Upper lobe of left lung (tissue), 6 donors: ENCODE measurements at regions not wholly inside any gene's neighbourhood (a gene's known extent, or its start where the extent isn't known, plus 50 kb on each side); places are given as distances from the start of the nearest gene placed in this dataset.

Source experiments
- ATAC-seq, 2 donors: fragments of 200-7000 bp; cut with Tn5 transposase; one replicate each; pipeline ENCODE4 v1.9.1; 2022; ENCODE audit warnings: mild to moderate bottlenecking in 2 of 2, moderate library complexity in 2 of 2; ENCODE audit not compliant: low FRiP score in 2 of 2
- DNase-seq, 2 donors: peaks; one replicate each; pipeline ENCODE4 v3.0.0-alpha.2; 2019 to 2020
- H3K27ac ChIP-seq, 4 donors: fragments of 200-600 bp; sonication (generic); one replicate each; pipeline ENCODE4 v1.5.1; 2016 to 2019
- H3K27me3 ChIP-seq, 4 donors: fragments of 200-600 bp; sonication (generic); one replicate each; pipeline ENCODE4 v1.5.1; 2017 to 2019
- H3K36me3 ChIP-seq, 4 donors: fragments of 200-600 bp; sonication (generic); one replicate each; pipeline ENCODE4 v1.5.1; 2016 to 2019
- H3K4me1 ChIP-seq, 4 donors: fragments of 200-600 bp; sonication (generic); one replicate each; pipeline ENCODE4 v1.5.1; 2018 to 2019
- H3K4me3 ChIP-seq, 4 donors: fragments of 200-600 bp; sonication (generic); one replicate each; pipeline ENCODE4 v1.5.1; 2017 to 2019; ENCODE audit warnings: mild to moderate bottlenecking in 2 of 4, moderate library complexity in 1 of 4
- H3K9me3 ChIP-seq, 4 donors: fragments of 200-600 bp; sonication (generic); one replicate each; pipeline ENCODE4 v1.5.1; 2018 to 2019
- CTCF ChIP-seq, 6 experiments: fragments of 450-650 bp in 4 of 6; fragments of 200-600 bp in 2 of 6; sonication (generic) in 2 of 6; IDR thresholded peaks; one replicate each; pipeline ENCODE4 v1.5.1; 2016 to 2019; ENCODE audit warnings: antibody characterized with exemption in 6 of 6
- EP300 ChIP-seq, 4 donors: sonication (generic); formaldehyde crosslinking; IDR thresholded peaks; one replicate each; pipeline ENCODE4 v1.5.1; 2017; ENCODE audit warnings: antibody characterized with exemption in 4 of 4, control low read depth in 2 of 4
- POLR2A ChIP-seq, 4 donors: fragments of 450-650 bp; IDR thresholded peaks; one replicate each; pipeline ENCODE4 v1.5.1; 2016 to 2017; ENCODE audit warnings: antibody characterized with exemption in 4 of 4, mild to moderate bottlenecking in 2 of 4
- POLR2AphosphoS5 ChIP-seq, 2 donors: sonication (generic); formaldehyde crosslinking; IDR thresholded peaks; one replicate each; pipeline ENCODE4 v1.5.1; 2017; ENCODE audit warnings: antibody characterized with exemption in 2 of 2
- WGBS, 2 donors: methylation state at CpG; one replicate each; pipeline ENCODE4 v1.1.5; 2017 to 2018; 5-methylcytosine and 5-hydroxymethylcytosine counted together
- donor health status: DM: no; HTN: no; CAD: no; lungs with moderate emphysema.
- donor health status: DM: no; HTN: yes; CAD: no; lungs with severe emphysema.

- WGBS, 2 donors: 65 to 72% methylated on average over 13 of the region's 13 CpGs
- no peaks in the 10 kb centered on the region for H3K36me3 ChIP-seq
- no peaks in the 10 kb centered on the region for H3K9me3 ChIP-seq
- no peak overlapping the region for H3K27ac ChIP-seq
- TF ChIP-seq POLR2AphosphoS5 (IDR thresholded peaks at IDR 0.05) (no peak), CTCF (IDR thresholded peaks at IDR 0.05) (no peak), EP300 (IDR thresholded peaks at IDR 0.05) (no peak), POLR2A (IDR thresholded peaks at IDR 0.05) (no peak)
- H3K4me3 ChIP-seq: no peak overlapping the region
- ATAC-seq (no peak), DNase-seq (no peak)
- no peaks in the 10 kb centered on the region for H3K4me1 ChIP-seq
- H3K27me3 ChIP-seq: no peaks in the 10 kb centered on the region
Measured at GRCh38 chr17:79314617-79315357, 240.2 kb downstream of the ENGASE start.

- TF ChIP-seq CTCF (IDR thresholded peaks at IDR 0.05) (no peak), POLR2A (IDR thresholded peaks at IDR 0.05) (no peak), EP300 (IDR thresholded peaks at IDR 0.05) (no peak), POLR2AphosphoS5 (IDR thresholded peaks at IDR 0.05) (no peak)
- H3K36me3 ChIP-seq: no peaks in the 10 kb centered on the region
- 85 to 89% methylated on average over 4 of the region's 4 CpGs for WGBS, 2 donors
- DNase-seq (no peak), ATAC-seq (no peak)
- no peaks in the 10 kb centered on the region for H3K9me3 ChIP-seq
- H3K4me3 ChIP-seq: no peak overlapping the region
- H3K27ac ChIP-seq: no peak overlapping the region
- peaks cover 0 to 9% (median 2%) of the 10 kb centered on the region in 4 donors for H3K4me1 ChIP-seq
- no peaks in the 10 kb centered on the region for H3K27me3 ChIP-seq
Measured at GRCh38 chr17:79311373-79311772, 236.7 kb downstream of the ENGASE start.

- H3K4me1 ChIP-seq: peaks cover 0 to 14% (median 5%) of the 10 kb centered on the region in 4 donors
- TF ChIP-seq POLR2AphosphoS5 (IDR thresholded peaks at IDR 0.05): no peak
- TF ChIP-seq EP300 (IDR thresholded peaks at IDR 0.05): no peak
- no peak for TF ChIP-seq CTCF (IDR thresholded peaks at IDR 0.05)
- no peak for TF ChIP-seq POLR2A (IDR thresholded peaks at IDR 0.05)
- DNase-seq: peak; percentile 39 to 73
- H3K9me3 ChIP-seq: no peaks in the 10 kb centered on the region
- H3K27ac ChIP-seq: no peak overlapping the region
- WGBS, 2 donors: 57 to 69% methylated on average over 18 to 26 of the region's 26 CpGs
- peak; percentile 4 to 57 for ATAC-seq
- no peaks in the 10 kb centered on the region for H3K27me3 ChIP-seq
- H3K36me3 ChIP-seq: no peaks in the 10 kb centered on the region
- H3K4me3 ChIP-seq: no peak overlapping the region
Measured at GRCh38 chr17:79306424-79307318, 232.0 kb downstream of the ENGASE start.

GRCh38 chr17:79305768-79306423 lies 231.3 kb downstream of the ENGASE start:
- TF ChIP-seq EP300 (IDR thresholded peaks at IDR 0.05): no peak
- no peak for TF ChIP-seq CTCF (IDR thresholded peaks at IDR 0.05)
- no peak for TF ChIP-seq POLR2A (IDR thresholded peaks at IDR 0.05)
- no peak for TF ChIP-seq POLR2AphosphoS5 (IDR thresholded peaks at IDR 0.05)
- Histone ChIP-seq H3K4me1 (peaks cover 0 to 14% (median 5%) of the 10 kb centered on the region in 4 donors), H3K4me3 (no peak overlapping the region), H3K27ac (no peak overlapping the region), H3K36me3 (no peaks in the 10 kb centered on the region), H3K9me3 (no peaks in the 10 kb centered on the region), H3K27me3 (no peaks in the 10 kb centered on the region)
- 51 to 100% methylated on average over 4 to 15 of the region's 29 CpGs for WGBS, 2 donors
- ATAC-seq (peak; percentile 3 to 41), DNase-seq (peak in 1 of 2 donors; percentile 82)
